ENCODE measurements at regions not wholly inside any gene's neighbourhood (a gene's known extent, or its start where the extent isn't known, plus 50 kb on each side); places are given as distances from the start of the nearest gene placed in this dataset.
"Not testable (repeated sequence)": the region's sequence is repeated elsewhere in the genome, so short reads cannot be mapped to it uniquely, and the experiment has no call there.

GRCh38 chr7:6979456-6979855 lies 153.4 kb upstream of the CCZ1B start:
- DNase-seq (ENCODE audit: low read depth, low spot score); H3K4me3 ChIP-seq (ENCODE audit: low read length): not testable (repeated sequence)

GRCh38 chr7:6982375-6982774 lies 156.3 kb upstream of the CCZ1B start:
- not testable (repeated sequence) for DNase-seq (ENCODE audit: low read depth, low spot score); H3K4me3 ChIP-seq (ENCODE audit: low read length)

GRCh38 chr7:6986892-6987291 lies 160.8 kb upstream of the CCZ1B start:
- H3K4me3 ChIP-seq (ENCODE audit: low read length); DNase-seq (ENCODE audit: low read depth, low spot score): not testable (repeated sequence)

- H3K4me3 ChIP-seq (ENCODE audit: low read length): not testable (repeated sequence)
Measured at GRCh38 chr7:6988608-6989007, 162.5 kb upstream of the CCZ1B start.

GRCh38 chr7:6989968-6990367 lies 163.9 kb upstream of the CCZ1B start:
- not testable (repeated sequence) for DNase-seq (ENCODE audit: low read depth, low spot score); H3K4me3 ChIP-seq (ENCODE audit: low read length)

More at GRCh38 chr7:6988608-6989007, 162.5 kb upstream of the CCZ1B start:
- not testable (repeated sequence) for DNase-seq (ENCODE audit: low read depth, low spot score)

- not testable (repeated sequence) for H3K4me3 ChIP-seq (ENCODE audit: low read length)
Measured at GRCh38 chr7:6990426-6991152, 164.5 kb upstream of the CCZ1B start.

GRCh38 chr7:6991169-6991611 lies 165.1 kb upstream of the CCZ1B start:
- peak; percentile 31 for DNase-seq (ENCODE audit: low read depth, low spot score)
- peak overlapping the region; percentile 22; the same call in 1 of the 2 replicates for H3K4me3 ChIP-seq (ENCODE audit: low read length)

More at GRCh38 chr7:6990426-6991152, 164.5 kb upstream of the CCZ1B start:
- not testable (repeated sequence) for DNase-seq (ENCODE audit: low read depth, low spot score)

- H3K4me3 ChIP-seq (ENCODE audit: low read length); DNase-seq (ENCODE audit: low read depth, low spot score): not testable (repeated sequence)
Measured at GRCh38 chr7:6991686-6992085, 165.6 kb upstream of the CCZ1B start.

- H3K4me3 ChIP-seq (ENCODE audit: low read length); DNase-seq (ENCODE audit: low read depth, low spot score): not testable (repeated sequence)
Measured at GRCh38 chr7:6992133-6992532, 166.1 kb upstream of the CCZ1B start.

- DNase-seq (ENCODE audit: low read depth, low spot score); H3K4me3 ChIP-seq (ENCODE audit: low read length): not testable (repeated sequence)
Measured at GRCh38 chr7:6995026-6995425, 169.0 kb upstream of the CCZ1B start.

- not testable (repeated sequence) for H3K4me3 ChIP-seq (ENCODE audit: low read length); DNase-seq (ENCODE audit: low read depth, low spot score)
Measured at GRCh38 chr7:6995493-6996289, 169.6 kb upstream of the CCZ1B start.

- not testable (repeated sequence) for H3K4me3 ChIP-seq (ENCODE audit: low read length); DNase-seq (ENCODE audit: low read depth, low spot score)
Measured at GRCh38 chr7:6999067-6999666, 173.1 kb upstream of the CCZ1B start.

GRCh38 chr7:7002418-7003062 lies 176.5 kb upstream of the CCZ1B start:
- no peak for DNase-seq (ENCODE audit: low read depth, low spot score)
- no peak overlapping the region for H3K4me3 ChIP-seq (ENCODE audit: low read length)

GRCh38 chr7:7005303-7005702 lies 177.0 kb upstream of the C1GALT1 start:
- no peak for DNase-seq (ENCODE audit: low read depth, low spot score)
- H3K4me3 ChIP-seq (ENCODE audit: low read length): no peak overlapping the region

GRCh38 chr7:7005949-7006348 lies 176.4 kb upstream of the C1GALT1 start:
- not testable (repeated sequence) for H3K4me3 ChIP-seq (ENCODE audit: low read length); DNase-seq (ENCODE audit: low read depth, low spot score)

GRCh38 chr7:7011241-7011640 lies 171.1 kb upstream of the C1GALT1 start:
- DNase-seq (ENCODE audit: low read depth, low spot score); H3K4me3 ChIP-seq (ENCODE audit: low read length): not testable (repeated sequence)

- not testable (repeated sequence) for H3K4me3 ChIP-seq (ENCODE audit: low read length); DNase-seq (ENCODE audit: low read depth, low spot score)
Measured at GRCh38 chr7:7011751-7012150, 170.6 kb upstream of the C1GALT1 start.

- no peak overlapping the region for H3K4me3 ChIP-seq (ENCODE audit: low read length)
- DNase-seq (ENCODE audit: low read depth, low spot score): no peak
Measured at GRCh38 chr7:7014827-7015595, 167.3 kb upstream of the C1GALT1 start.
